A673 (cell line): ENCODE measurements at regions not wholly inside any gene's neighbourhood (a gene's known extent, or its start where the extent isn't known, plus 50 kb on each side); places are given as distances from the start of the nearest gene placed in this dataset.

Source experiments
- BruUV-seq: library from RNA; stranded (reverse); fragments of 400-500 nt; replicated peaks from 2 replicates; lab custom pipeline; 2021; lab: Mats Ljungman, UMichigan
- CTCF ChIA-PET: fragments of 300-600 bp; sonication (Branson Sonifier 250); formaldehyde crosslinking; loops from one replicate; lab custom pipeline; 2022; ENCODE audit warnings: antibody characterized with exemption; lab: Charles Lee
- POLR2A ChIA-PET: fragments of 300-600 bp; sonication (Branson Sonifier 250); formaldehyde crosslinking; loops from one replicate; lab custom pipeline; 2022; ENCODE audit warnings: antibody characterized with exemption; ENCODE audit not compliant: low non-redundant PET; lab: Charles Lee
- DNase-seq: peaks from one replicate; pipeline ENCODE4 v3.0.0-alpha.2; 2015; ENCODE audit warnings: low spot score
- H3K27ac ChIP-seq: fragments of 200-600 bp; sonication (generic); 2 replicates; pipeline ENCODE4 v1.5.1; 2016; ENCODE audit warnings: mixed run types, low read depth, mild to moderate bottlenecking, mixed read lengths, antibody characterized with exemption, low read length; ENCODE audit not compliant: poor library complexity, severe bottlenecking
- H3K27me3 ChIP-seq: fragments of 200-600 bp; sonication (generic); replicated peaks from 2 replicates; pipeline ENCODE4 v1.6.1; 2017; ENCODE audit warnings: mixed run types, low read depth, mild to moderate bottlenecking, mixed read lengths, antibody characterized with exemption, low read length; ENCODE audit not compliant: insufficient read depth, poor library complexity
- H3K36me3 ChIP-seq: fragments of 200-600 bp; sonication (generic); 2 replicates; pipeline ENCODE4 v1.6.1; 2016; ENCODE audit warnings: mixed run types, mild to moderate bottlenecking, mixed read lengths, antibody characterized with exemption, low read length; ENCODE audit not compliant: insufficient read depth, poor library complexity, severe bottlenecking
- H3K4me1 ChIP-seq: fragments of 200-600 bp; sonication (generic); 2 replicates; pipeline ENCODE4 v1.6.1; 2017; ENCODE audit warnings: mixed run types, mild to moderate bottlenecking, mixed read lengths, antibody characterized with exemption, low read length; ENCODE audit not compliant: insufficient read depth, poor library complexity, severe bottlenecking
- H3K4me3 ChIP-seq: fragments of 200-600 bp; sonication (generic); 2 replicates; pipeline ENCODE4 v1.5.1; 2016; ENCODE audit warnings: low read depth, mixed run types, mild to moderate bottlenecking, mixed read lengths, low read length; ENCODE audit not compliant: poor library complexity, severe bottlenecking
- H3K9me3 ChIP-seq: fragments of 200-600 bp; sonication (generic); 2 replicates; pipeline ENCODE4 v1.6.1; 2016; ENCODE audit warnings: mixed run types, low read depth, mild to moderate bottlenecking, mixed read lengths, antibody characterized with exemption, low read length; ENCODE audit not compliant: poor library complexity, severe bottlenecking
- EZH2 ChIP-seq: fragments of 200-600 bp; sonication (generic); IDR thresholded peaks from 2 replicates; pipeline ENCODE4 v1.6.1; 2017; ENCODE audit warnings: borderline replicate concordance, low read depth, mild to moderate bottlenecking, mixed read lengths, antibody characterized with exemption, low read length; ENCODE audit not compliant: poor library complexity, severe bottlenecking
- intact Hi-C: fragments of 100-400 bp; cut with micrococcal nuclease; formaldehyde crosslinking; loops from one replicate; pipeline ENCODE4 v1.10.0; 2022; ENCODE audit not compliant: unreplicated experiment
- TF ChIP-seq, protein P1 (sequence below): fragments of 300-800, 200-600 bp; sonication (generic); conservative IDR thresholded peaks from 2 replicates; pipeline ENCODE4 v1.5.1; 2017; ENCODE audit warnings: low read depth, mild to moderate bottlenecking, antibody characterized with exemption, low read length, moderate library complexity, mixed read lengths

DNA sequence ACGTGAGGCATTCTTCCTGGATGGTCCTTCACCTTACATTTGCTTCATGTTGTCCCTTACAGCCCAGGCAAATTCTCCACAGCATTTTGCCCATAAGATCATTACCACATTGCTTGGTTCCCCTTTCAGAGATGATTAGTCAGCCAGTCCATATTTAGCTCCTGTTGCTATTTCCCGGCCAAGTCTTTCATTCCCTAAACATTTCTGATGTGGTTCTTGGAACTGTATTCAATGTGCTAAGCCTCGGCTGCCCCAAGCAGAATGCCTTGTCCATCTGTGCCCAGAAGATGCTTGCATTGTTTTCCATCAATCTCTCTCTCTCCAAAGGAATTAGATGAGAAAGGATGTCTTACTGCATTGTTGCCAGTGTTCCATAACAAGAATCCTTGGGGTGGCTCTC lies 420.9 kb upstream of the CAMK1G start:
- ChIA-PET POLR2A (no interaction called here), CTCF (no interaction called here)
- Histone ChIP-seq H3K27ac (no peak overlapping the region), H3K27me3 (no peaks in the 10 kb centered on the region), H3K9me3 (no peaks in the 10 kb centered on the region), H3K4me1 (no peaks in the 10 kb centered on the region), H3K4me3 (no peak overlapping the region), H3K36me3 (no peaks in the 10 kb centered on the region)
- BruUV-seq, result no TSS peak
- no peak for DNase-seq
- TF ChIP-seq, protein P1, sequence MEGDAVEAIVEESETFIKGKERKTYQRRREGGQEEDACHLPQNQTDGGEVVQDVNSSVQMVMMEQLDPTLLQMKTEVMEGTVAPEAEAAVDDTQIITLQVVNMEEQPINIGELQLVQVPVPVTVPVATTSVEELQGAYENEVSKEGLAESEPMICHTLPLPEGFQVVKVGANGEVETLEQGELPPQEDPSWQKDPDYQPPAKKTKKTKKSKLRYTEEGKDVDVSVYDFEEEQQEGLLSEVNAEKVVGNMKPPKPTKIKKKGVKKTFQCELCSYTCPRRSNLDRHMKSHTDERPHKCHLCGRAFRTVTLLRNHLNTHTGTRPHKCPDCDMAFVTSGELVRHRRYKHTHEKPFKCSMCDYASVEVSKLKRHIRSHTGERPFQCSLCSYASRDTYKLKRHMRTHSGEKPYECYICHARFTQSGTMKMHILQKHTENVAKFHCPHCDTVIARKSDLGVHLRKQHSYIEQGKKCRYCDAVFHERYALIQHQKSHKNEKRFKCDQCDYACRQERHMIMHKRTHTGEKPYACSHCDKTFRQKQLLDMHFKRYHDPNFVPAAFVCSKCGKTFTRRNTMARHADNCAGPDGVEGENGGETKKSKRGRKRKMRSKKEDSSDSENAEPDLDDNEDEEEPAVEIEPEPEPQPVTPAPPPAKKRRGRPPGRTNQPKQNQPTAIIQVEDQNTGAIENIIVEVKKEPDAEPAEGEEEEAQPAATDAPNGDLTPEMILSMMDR, result no peak
- TF ChIP-seq EZH2, result no peak
- intact Hi-C loops, result no loop called here

DNA sequence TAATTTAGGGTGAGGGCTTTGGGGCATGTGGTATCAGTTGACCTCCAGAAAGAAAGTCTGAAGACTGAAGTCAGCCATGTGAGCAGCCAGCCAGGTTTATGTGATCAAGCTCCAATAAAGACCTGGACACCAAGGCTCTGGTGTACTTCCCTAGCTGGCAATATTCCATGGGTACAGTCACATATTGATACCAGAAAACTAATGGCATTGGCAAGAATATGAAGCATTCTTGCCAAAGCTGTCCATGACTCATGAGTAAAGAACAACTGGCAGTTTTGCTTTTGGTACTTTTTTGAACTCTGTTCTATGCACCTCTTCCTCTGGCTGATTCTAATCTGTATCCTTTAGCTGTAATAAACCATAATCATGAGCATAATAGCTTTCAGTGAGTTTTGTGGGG lies 415.3 kb upstream of the CAMK1G start:
- Histone ChIP-seq H3K9me3 (no peaks in the 10 kb centered on the region), H3K27ac (no peak overlapping the region), H3K4me3 (no peak overlapping the region), H3K4me1 (no peaks in the 10 kb centered on the region), H3K27me3 (no peaks in the 10 kb centered on the region), H3K36me3 (no peaks in the 10 kb centered on the region)
- intact Hi-C loops, result loop anchor here (5.0 kb wide), 1 partner anchor 49 kb away; no protein-coding TSS in a partner anchor
- POLR2A ChIA-PET, result no interaction called here
- no peak for DNase-seq
- BruUV-seq, result no TSS peak
- CTCF ChIA-PET, result no interaction called here
- TF ChIP-seq EZH2, result no peak
- TF ChIP-seq, protein P1, result no peak

DNA sequence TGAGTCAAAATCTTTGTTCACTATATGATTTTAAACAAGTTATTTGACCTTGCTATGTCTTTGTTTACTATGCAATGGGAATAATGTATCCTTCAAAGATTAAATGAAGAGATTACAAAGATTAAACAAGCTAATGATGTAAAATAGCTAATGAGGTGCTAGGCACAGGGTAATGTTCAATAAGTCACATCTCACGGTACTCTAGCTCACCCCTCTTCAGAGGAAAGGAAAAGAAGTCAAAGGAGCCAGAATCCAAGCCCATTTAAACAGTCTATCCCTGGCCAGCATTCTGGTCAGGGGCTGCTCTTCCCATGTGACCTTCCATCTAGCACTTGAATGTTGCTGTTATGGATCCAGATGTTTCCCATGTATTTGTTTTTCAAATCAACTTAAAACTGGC lies 412.4 kb upstream of the CAMK1G start:
- no peaks in the 10 kb centered on the region for H3K36me3 ChIP-seq
- CTCF ChIA-PET, result no interaction called here
- POLR2A ChIA-PET, result no interaction called here
- BruUV-seq, result no TSS peak
- no peak overlapping the region for H3K27ac ChIP-seq
- H3K4me1 ChIP-seq, result no peaks in the 10 kb centered on the region
- intact Hi-C loops, result no loop called here
- no peak for DNase-seq
- H3K4me3 ChIP-seq, result no peak overlapping the region
- H3K9me3 ChIP-seq, result no peaks in the 10 kb centered on the region
- no peak for TF ChIP-seq EZH2
- TF ChIP-seq, protein P1, result no peak
- no peaks in the 10 kb centered on the region for H3K27me3 ChIP-seq
